ENCODE measurements at regions not wholly inside any gene's neighbourhood (a gene's known extent, or its start where the extent isn't known, plus 50 kb on each side); places are given as distances from the start of the nearest gene placed in this dataset.

GRCh38 chr20:47421076-47421475, 64.6 kb upstream of the ZMYND8 start:
- Histone ChIP-seq H3K79me2 (ENCODE audit: control insufficient read depth, insufficient read depth, low read length) (no peaks in the 10 kb centered on the region), H3K4me2 (replicated peaks; ENCODE audit: low read depth, low read length, poor library complexity, severe bottlenecking) (peak overlapping the region; percentile 22), H3K9me3 (ENCODE audit: control extremely low read depth in 1 of 3, control insufficient read depth in 2 of 3, insufficient read depth in 1 of 3, low read length in 2 of 3) (peaks cover 0 to 10% (median 0%) of the 10 kb centered on the region in 3 donors), H3K4me1 (ENCODE audit: control insufficient read depth in 2 of 2, insufficient read depth in 2 of 2, low read length in 2 of 2) (peaks cover 34 to 45% of the 10 kb centered on the region in 2 donors), H3K36me3 (replicated peaks in 1 of 2; ENCODE audit: control extremely low read depth in 1 of 2, control insufficient read depth in 1 of 2, extremely low read depth in 1 of 2, insufficient read depth in 2 of 2, low read length in 1 of 2) (no peaks in the 10 kb centered on the region), H2AFZ (ENCODE audit: insufficient read depth, low read depth, low read length, poor library complexity, severe bottlenecking) (peak overlapping the region; percentile 25), H3K27me3 (replicated peaks in 1 of 4; ENCODE audit: control extremely low read depth in 1 of 4, control insufficient read depth in 3 of 4, insufficient read depth in 4 of 4, low read length in 3 of 4) (no peaks in the 10 kb centered on the region), H3K9ac (ENCODE audit: low read length) (no peak overlapping the region), H3K27ac (ENCODE audit: low read length in 2 of 2) (peak overlapping the region; percentile 20 to 57), H4K20me1 (ENCODE audit: control insufficient read depth, insufficient read depth, low read length, poor library complexity, severe bottlenecking) (no peaks in the 10 kb centered on the region), H3K4me3 (ENCODE audit: control extremely low read depth in 1 of 5, extremely low read depth in 1 of 5, insufficient read depth in 1 of 5, low read depth in 2 of 5, low read length in 4 of 5) (no peak overlapping the region)
- Mint-ChIP-seq H3K27ac (peak overlapping the region; percentile 93), H3K4me3 (peak overlapping the region; percentile 60), H3K4me1 (peaks cover 44% of the 10 kb centered on the region), H3K27me3 (no peaks in the 10 kb centered on the region), H3K9me3 (ENCODE audit: insufficient read depth) (no peaks in the 10 kb centered on the region)
- POLR2A ChIA-PET: interaction anchor here (0.6 to 1.3 kb wide), 6 partner anchors 13 to 1421 kb away, joined by 4 to 11 read pairs (median 7); no protein-coding TSS in a partner anchor
- TF ChIP-seq CTCF (IDR thresholded peaks at IDR 0.05) (no peak), EZH2 (IDR thresholded peaks at IDR 0.05; ENCODE audit: borderline replicate concordance, insufficient read depth, low read depth, low read length, poor library complexity, severe bottlenecking) (no peak)
- DNase-seq (no peak), ATAC-seq (ENCODE audit: low read depth) (no peak)
- CTCF ChIA-PET: interaction anchor here (0.8 to 2.9 kb wide), 6 partner anchors 9 to 148 kb away, joined by 3 to 8 read pairs (median 5); partner anchors contain the start of gene NCOA3
- intact Hi-C loops (cut with micrococcal nuclease): no loop called here
- 42% methylated on average over 2 of the region's 3 CpGs for WGBS (ENCODE audit: insufficient coverage)

GRCh38 chr20:47423586-47423985, 67.1 kb upstream of the ZMYND8 start:
- WGBS (ENCODE audit: insufficient coverage): 100% methylated on average over 2 of the region's 5 CpGs
- H3K9ac ChIP-seq (ENCODE audit: low read length): no peak overlapping the region
- Mint-ChIP-seq H3K4me3 (no peak overlapping the region), H3K27me3 (no peaks in the 10 kb centered on the region), H3K4me1 (peaks cover 21% of the 10 kb centered on the region), H3K9me3 (ENCODE audit: insufficient read depth) (peaks cover 2% of the 10 kb centered on the region), H3K27ac (peak overlapping the region; percentile 78)
- TF ChIP-seq CTCF (IDR thresholded peaks at IDR 0.05): no peak
- TF ChIP-seq EZH2 (IDR thresholded peaks at IDR 0.05; ENCODE audit: borderline replicate concordance, insufficient read depth, low read depth, low read length, poor library complexity, severe bottlenecking): no peak
- H3K4me2 ChIP-seq (replicated peaks; ENCODE audit: low read depth, low read length, poor library complexity, severe bottlenecking): no peak overlapping the region
- no peaks in the 10 kb centered on the region for H3K79me2 ChIP-seq (ENCODE audit: control insufficient read depth, insufficient read depth, low read length)
- H3K36me3 ChIP-seq (replicated peaks in 1 of 2; ENCODE audit: control extremely low read depth in 1 of 2, control insufficient read depth in 1 of 2, extremely low read depth in 1 of 2, insufficient read depth in 2 of 2, low read length in 1 of 2): no peaks in the 10 kb centered on the region
- H4K20me1 ChIP-seq (ENCODE audit: control insufficient read depth, insufficient read depth, low read length, poor library complexity, severe bottlenecking): no peaks in the 10 kb centered on the region
- peaks cover 12 to 20% of the 10 kb centered on the region in 2 donors for H3K4me1 ChIP-seq (ENCODE audit: control insufficient read depth in 2 of 2, insufficient read depth in 2 of 2, low read length in 2 of 2)
- peaks cover 0 to 21% (median 16%) of the 10 kb centered on the region in 3 donors for H3K9me3 ChIP-seq (ENCODE audit: control extremely low read depth in 1 of 3, control insufficient read depth in 2 of 3, insufficient read depth in 1 of 3, low read length in 2 of 3)
- H3K27ac ChIP-seq (ENCODE audit: low read length in 2 of 2): no peak overlapping the region
- ATAC-seq (ENCODE audit: low read depth) (no peak), DNase-seq (no peak)
- no peak overlapping the region for H2AFZ ChIP-seq (ENCODE audit: insufficient read depth, low read depth, low read length, poor library complexity, severe bottlenecking)
- POLR2A ChIA-PET: interaction anchor here (2.0 kb wide), 1 partner anchor 11 kb away, joined by 4 read pairs; no protein-coding TSS in a partner anchor
- no peaks in the 10 kb centered on the region for H3K27me3 ChIP-seq (replicated peaks in 1 of 4; ENCODE audit: control extremely low read depth in 1 of 4, control insufficient read depth in 3 of 4, insufficient read depth in 4 of 4, low read length in 3 of 4)
- CTCF ChIA-PET: interaction anchor here (1.3 to 2.9 kb wide), 4 partner anchors 15 to 78 kb away, joined by 3 to 10 read pairs (median 6); partner anchors contain the start of gene NCOA3
- H3K4me3 ChIP-seq (ENCODE audit: control extremely low read depth in 1 of 5, extremely low read depth in 1 of 5, insufficient read depth in 1 of 5, low read depth in 2 of 5, low read length in 4 of 5): no peak overlapping the region
- intact Hi-C loops (cut with micrococcal nuclease): no loop called here

Data from B cell (primary cell).